Fibroblast of mammary gland (primary cell): ENCODE measurements at regions not wholly inside any gene's neighbourhood (a gene's known extent, or its start where the extent isn't known, plus 50 kb on each side); places are given as distances from the start of the nearest gene placed in this dataset.

Experiments
- DNase-seq: peaks from one replicate; pipeline ENCODE4 v3.0.0-alpha.2; 2010; ENCODE audit warnings: low read depth
- H3K4me3 ChIP-seq: 2 replicates; pipeline ENCODE4 v1.5.1; 2011; ENCODE audit warnings: low read depth, mild to moderate bottlenecking, low read length, moderate library complexity; ENCODE audit not compliant: control insufficient read depth
- TF ChIP-seq, protein P1 (sequence below): conservative IDR thresholded peaks from 2 replicates; pipeline ENCODE4 v1.5.1; 2011; ENCODE audit warnings: low read depth, low read length, inconsistent platforms; ENCODE audit not compliant: control insufficient read depth, insufficient read depth

GRCh38 chr20:24723647-24724352 is 225.3 kb upstream of the CST7 start:
- no peak overlapping the region for H3K4me3 ChIP-seq
- DNase-seq: no peak
- TF ChIP-seq, protein P1, sequence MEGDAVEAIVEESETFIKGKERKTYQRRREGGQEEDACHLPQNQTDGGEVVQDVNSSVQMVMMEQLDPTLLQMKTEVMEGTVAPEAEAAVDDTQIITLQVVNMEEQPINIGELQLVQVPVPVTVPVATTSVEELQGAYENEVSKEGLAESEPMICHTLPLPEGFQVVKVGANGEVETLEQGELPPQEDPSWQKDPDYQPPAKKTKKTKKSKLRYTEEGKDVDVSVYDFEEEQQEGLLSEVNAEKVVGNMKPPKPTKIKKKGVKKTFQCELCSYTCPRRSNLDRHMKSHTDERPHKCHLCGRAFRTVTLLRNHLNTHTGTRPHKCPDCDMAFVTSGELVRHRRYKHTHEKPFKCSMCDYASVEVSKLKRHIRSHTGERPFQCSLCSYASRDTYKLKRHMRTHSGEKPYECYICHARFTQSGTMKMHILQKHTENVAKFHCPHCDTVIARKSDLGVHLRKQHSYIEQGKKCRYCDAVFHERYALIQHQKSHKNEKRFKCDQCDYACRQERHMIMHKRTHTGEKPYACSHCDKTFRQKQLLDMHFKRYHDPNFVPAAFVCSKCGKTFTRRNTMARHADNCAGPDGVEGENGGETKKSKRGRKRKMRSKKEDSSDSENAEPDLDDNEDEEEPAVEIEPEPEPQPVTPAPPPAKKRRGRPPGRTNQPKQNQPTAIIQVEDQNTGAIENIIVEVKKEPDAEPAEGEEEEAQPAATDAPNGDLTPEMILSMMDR: no peak

GRCh38 chr20:24724982-24725533 is 224.0 kb upstream of the CST7 start:
- TF ChIP-seq, protein P1: no peak
- DNase-seq: no peak

GRCh38 chr20:24727795-24728194 is 221.3 kb upstream of the CST7 start:
- TF ChIP-seq, protein P1: no peak
- DNase-seq: no peak
- no peak overlapping the region for H3K4me3 ChIP-seq

More at GRCh38 chr20:24724982-24725533, 224.0 kb upstream of the CST7 start:
- no peak overlapping the region for H3K4me3 ChIP-seq

- no peak overlapping the region for H3K4me3 ChIP-seq
- DNase-seq: no peak
- TF ChIP-seq, protein P1: no peak
Observed at GRCh38 chr20:24729896-24730605, 219.0 kb upstream of the CST7 start.

- no peak overlapping the region for H3K4me3 ChIP-seq
- no peak for DNase-seq
- TF ChIP-seq, protein P1: no peak
Observed at GRCh38 chr20:24730750-24731149, 218.3 kb upstream of the CST7 start.

- TF ChIP-seq, protein P1: no peak
- H3K4me3 ChIP-seq: no peak overlapping the region
- DNase-seq: no peak
Observed at GRCh38 chr20:24731312-24731711, 217.8 kb upstream of the CST7 start.
